Stimulated activated CD8-positive, alpha-beta memory T cell treated with anti-CD3 and anti-CD28 coated beads, Interleukin-2, amount 100 ng/mL, for 48 hours (primary cell): ENCODE measurements at regions not wholly inside any gene's neighbourhood (a gene's known extent, or its start where the extent isn't known, plus 50 kb on each side); places are given as distances from the start of the nearest gene placed in this dataset.
"Not testable (repeated sequence)": the region's sequence is repeated elsewhere in the genome, so short reads cannot be mapped to it uniquely, and the experiment has no call there.

Experiments
- DNase-seq, 2 donors: peaks; one replicate each; pipeline ENCODE4 v3.0.0-alpha.2; 2020; ENCODE audit warnings: low read depth in 2 of 2

- DNase-seq = no peak
These were observed 74.9 kb upstream of the GUCY1A1 start for GRCh38 chr4:155591738-155592143.

DNA sequence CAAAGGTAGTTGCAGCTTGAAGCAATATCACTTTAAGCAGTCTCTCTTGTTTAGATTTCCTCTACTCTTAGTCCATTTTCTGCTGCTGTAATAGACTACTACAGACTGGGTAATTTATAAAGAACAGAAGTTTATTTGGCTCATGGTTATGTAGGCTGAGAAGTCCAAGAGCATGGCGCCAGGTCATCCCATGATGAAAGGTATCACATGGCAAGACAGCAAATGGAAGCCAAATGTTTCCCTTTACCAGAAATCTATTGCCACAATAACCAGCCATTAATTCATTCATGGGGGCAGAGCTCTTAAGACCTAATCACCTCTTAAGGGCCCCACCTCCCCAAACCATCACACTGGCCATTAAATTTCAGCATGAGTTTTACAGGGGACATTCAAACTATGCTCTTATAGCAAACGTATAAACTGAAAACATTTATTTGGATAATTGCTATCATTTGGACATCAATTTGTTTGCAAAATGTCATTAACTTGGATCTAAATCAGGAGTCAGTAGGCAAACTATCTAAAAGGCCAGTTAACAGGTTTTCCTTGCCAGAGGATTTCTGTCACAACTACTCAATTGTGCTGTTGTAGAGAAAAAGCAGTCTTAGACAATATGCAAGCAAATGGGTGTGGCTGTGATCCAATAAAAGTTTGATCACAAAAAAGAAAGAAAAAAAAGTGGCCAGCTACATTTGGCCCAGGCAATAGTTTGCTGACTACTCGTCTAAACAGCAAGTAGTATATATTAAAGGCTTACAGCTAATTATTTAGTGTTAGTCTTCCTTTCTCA lies 75.7 kb upstream of the GUCY1A1 start:
- DNase-seq = no peak

DNA sequence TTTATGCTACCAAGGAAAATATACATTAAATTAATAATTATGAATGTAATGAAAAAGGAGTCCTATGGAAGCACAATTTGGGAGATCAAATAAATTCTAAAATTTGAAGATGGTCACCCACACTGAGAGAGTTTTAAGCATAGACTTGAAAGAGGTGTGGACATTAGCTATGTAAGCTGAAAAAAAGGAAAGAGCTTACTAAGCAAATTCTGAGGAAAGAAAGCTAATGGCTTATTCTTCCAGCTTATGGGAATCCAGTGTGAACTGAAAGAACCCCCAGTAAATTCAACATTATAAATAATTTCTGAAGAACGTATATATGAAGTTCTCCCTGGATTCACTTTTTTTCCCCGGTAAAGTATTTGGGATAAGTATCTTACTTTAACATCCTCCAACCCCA lies 78.2 kb upstream of the GUCY1A1 start:
- no peak for DNase-seq

- no peak for DNase-seq
These were observed 78.9 kb upstream of the GUCY1A1 start for GRCh38 chr4:155587766-155588165.

GRCh38 chr4:155582971-155583437 lies 83.6 kb upstream of the GUCY1A1 start:
- no peak for DNase-seq

DNA sequence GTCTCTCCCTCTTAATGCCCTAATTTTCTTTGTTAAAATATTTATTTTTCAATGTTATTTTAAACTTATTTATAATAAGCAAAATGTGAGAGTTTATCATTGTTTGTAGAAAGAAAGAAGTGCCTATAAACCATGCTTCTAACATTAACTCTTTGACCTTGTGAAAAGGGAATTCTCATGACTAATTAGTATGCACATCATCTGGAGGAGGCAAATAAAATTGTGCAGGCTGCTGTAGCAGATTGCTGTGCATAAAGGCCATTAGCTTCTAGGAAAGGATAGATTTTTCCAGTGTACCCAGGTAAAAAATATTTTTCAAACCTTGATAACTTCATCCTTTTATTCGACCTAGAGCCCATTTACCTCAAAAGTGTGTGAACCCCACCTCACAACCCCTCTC lies 84.6 kb upstream of the GUCY1A1 start:
- DNase-seq = no peak

DNA sequence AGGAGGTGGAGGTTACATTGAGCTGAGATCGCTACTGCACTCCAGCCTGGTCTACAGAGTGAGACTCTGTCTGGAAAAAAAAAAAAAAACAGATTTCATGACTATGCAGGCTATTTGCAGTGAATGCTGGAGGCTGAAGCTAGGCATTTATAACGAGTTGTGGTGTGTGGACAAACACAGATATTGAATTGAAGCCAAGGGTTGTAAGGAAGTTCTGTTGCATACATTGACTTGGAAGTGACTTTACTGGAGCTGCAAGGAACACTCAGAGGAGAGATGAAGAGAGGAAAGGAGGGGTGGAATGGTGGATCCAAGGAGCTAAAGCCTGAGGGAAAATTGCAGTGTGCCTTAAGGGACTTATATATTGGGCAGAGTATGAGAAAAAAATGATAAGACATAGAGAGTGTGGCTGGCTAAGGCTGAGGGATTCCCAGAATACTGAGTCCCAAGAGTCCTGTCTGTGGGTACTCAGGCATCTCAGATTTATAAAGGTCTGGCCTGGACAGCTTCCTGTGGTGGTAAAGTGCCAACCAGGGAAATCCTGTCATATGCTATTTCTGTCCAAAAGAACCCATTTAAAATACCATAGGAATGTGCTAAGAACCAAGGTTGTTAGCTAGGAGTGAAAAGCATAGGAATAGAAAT lies 87.8 kb upstream of the GUCY1A1 start:
- no peak for DNase-seq

DNA sequence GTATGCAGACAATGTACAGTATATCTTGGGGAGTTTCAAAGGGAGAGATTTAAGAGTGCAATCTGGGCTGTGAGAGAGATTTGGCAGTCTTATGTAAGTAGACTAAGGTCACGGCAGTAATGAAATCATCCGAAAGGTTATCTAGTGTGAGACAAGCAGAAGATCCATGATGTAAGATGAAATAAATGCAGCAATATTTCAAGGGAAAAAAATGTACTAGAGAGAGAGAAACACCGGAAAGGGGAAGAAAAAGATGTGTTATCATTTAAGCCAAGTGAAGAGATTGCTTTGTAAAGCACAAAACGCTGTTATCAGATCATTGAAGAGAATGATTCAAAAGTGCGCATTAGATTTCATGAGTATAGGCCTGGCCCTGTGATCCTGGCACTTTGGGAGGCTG lies 88.4 kb upstream of the GUCY1A1 start:
- DNase-seq = no peak

- DNase-seq = not testable (repeated sequence)
These were observed 92.3 kb upstream of the GUCY1A1 start for GRCh38 chr4:155574329-155574728.

- no peak for DNase-seq
These were observed 93.5 kb upstream of the GUCY1A1 start for GRCh38 chr4:155573126-155573525.

DNA sequence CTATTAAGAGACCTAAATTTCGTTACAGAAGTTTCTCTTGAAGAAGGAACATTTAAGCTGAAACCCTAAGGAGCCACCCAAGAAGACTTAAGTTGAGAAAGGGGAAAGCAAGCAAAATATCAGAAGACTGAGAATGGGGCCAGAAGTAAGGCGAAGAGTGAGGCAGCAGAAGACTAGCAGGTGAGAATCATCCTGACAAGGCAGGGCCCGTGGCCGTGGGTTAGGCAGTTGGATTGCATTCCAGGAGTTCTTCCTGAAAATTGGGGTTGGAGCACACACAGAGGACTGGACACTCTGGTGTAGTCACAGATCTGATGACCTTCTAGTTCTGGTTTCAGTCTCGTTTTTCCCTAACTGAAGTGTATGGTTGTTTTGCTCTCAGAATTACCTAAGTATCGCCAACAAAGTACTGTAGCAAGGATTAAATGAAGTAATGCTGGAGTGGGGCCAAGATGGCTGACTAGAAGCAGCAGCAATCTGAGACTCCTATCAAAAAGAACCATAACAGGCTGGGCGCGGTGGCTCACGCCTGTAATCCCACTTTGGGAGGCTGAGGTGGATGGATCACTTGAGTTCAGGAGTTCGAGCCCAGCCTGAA lies 94.4 kb upstream of the GUCY1A1 start:
- no peak for DNase-seq

- DNase-seq = no peak
These were observed 95.3 kb upstream of the GUCY1A1 start for GRCh38 chr4:155571184-155571944.

DNA sequence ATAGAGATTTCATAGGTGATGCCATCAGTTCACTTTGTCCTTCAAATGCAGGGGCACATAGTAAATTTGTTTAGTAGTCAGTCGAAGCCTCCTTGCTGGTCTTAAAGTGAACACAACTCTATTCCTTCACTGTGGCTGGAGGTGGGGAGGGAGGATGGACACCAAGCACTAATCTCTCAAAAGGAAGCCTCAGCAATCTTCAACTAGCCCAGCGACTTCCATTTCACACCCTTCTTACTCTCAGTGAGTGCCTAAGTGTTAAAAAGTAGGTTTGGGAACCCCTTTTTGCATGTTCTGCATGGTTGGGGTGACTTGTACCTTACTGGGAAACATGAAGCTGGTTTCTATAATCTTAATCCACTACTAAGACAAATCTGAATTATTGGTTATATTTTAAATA lies 96.0 kb upstream of the GUCY1A1 start:
- no peak for DNase-seq

GRCh38 chr4:155569960-155570515 lies 96.6 kb upstream of the GUCY1A1 start:
- DNase-seq = no peak

GRCh38 chr4:155569471-155569870 lies 97.2 kb upstream of the GUCY1A1 start:
- no peak for DNase-seq

DNA sequence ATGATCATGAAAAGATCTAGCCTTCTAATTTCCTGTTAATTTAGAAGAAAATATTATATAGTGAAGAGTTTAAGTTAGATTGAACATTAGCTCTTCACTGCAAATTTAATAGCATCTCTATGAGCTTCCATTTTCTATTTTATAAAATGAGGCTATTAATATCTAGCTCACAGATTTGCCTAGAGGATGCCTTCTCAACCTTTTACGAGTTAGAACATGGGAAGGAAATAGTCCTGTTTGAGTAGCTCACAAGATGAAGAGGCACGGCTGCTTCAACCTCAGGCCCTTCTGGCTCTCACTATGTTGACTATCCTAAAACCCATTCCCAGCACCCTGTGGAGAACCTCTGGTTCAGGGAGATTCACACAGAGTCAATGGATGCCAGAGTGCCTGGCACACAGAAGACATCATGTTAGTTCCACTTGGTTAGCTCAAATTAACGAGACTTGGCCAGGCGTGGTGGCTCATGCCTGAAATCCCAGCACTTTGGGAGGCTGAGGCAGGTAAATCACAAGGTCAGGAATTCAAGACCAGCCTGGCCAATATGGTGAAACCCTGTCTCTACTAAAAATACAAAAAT lies 97.9 kb upstream of the GUCY1A1 start:
- no peak for DNase-seq

GRCh38 chr4:155566354-155566753 lies 100.3 kb upstream of the GUCY1A1 start:
- no peak for DNase-seq

GRCh38 chr4:155565776-155566175 lies 100.9 kb upstream of the GUCY1A1 start:
- DNase-seq = no peak

- DNase-seq = no peak
These were observed 101.3 kb upstream of the GUCY1A1 start for GRCh38 chr4:155565330-155565729.

DNA sequence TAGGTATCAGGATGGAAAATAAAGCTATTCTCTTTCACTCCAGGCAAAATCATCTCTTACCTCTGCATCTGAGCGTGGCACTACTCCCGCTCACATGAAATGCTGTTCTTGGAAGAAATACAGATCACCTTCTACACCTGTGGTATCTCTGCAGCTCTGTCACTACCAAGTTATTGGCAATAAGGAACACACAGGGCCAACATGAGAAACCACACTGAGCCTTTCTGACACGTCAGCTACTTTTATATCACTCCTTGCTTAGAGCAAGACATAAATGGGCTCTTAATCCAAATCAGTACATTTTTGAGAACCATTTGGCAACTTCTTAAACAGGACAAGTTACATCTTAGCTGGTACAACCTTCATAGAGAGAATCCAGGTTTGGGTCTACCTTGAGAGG lies 101.8 kb upstream of the GUCY1A1 start:
- DNase-seq = no peak

- DNase-seq = no peak
These were observed 102.6 kb upstream of the GUCY1A1 start for GRCh38 chr4:155564086-155564485.

DNA sequence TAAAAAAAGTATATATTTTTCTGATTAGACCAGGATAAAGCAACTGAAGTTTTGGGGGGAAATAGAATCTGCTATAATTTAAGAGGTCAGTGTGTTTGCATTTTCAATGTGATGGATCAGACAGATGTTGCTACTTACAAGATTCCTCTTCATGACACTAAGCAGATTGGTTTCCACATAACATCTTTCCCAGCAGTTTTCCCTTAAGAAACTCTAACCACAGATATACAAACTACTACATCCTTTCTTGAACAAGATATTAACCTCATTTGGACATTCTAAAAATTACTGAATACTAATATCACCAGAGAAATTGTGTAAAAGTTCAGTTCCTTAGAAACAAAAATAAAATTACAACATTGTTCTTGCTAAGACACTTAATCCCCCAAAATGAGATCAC lies 106.7 kb upstream of the GUCY1A1 start:
- DNase-seq = no peak
